ENCODE measurements at regions not wholly inside any gene's neighbourhood (a gene's known extent, or its start where the extent isn't known, plus 50 kb on each side); places are given as distances from the start of the nearest gene placed in this dataset.

DNA sequence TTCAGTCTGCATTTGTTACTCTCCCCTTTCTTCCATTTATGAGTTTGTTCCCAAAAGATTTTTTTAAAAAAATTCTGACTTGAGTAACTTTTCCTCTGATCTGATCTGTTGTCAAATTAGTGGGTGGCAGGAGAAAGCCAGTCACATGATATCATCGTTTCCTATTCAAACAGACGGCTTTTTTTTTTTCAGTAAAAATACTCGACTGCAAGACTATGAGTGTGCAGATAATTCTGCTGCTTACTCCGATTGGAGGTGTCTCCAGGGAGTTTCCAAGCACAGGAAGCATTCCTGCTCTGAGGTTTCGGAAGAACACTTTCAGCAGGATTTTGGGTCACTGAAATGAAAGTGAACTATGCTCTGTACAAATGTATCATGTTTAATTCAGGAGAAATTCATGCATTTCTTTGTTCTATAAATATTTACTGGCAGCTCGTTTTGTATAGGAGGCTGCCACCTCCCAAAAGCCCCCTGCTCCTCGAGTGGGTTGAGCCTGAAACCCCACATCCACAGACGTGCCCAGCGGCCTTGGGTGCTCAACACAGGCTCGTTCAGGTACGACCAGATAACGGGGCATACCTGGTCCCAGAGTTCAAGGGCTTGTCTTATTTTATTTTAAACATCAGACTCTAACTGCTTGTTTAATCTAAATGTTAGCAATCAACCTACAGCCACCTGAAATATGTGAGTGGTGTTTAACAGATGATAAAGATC lies 126.9 kb upstream of the ZNF516 start:
- Histone ChIP-seq H3K27ac (no peak overlapping the region), H3K4me1 (peaks cover 0 to 24% (median 12%) of the 10 kb centered on the region in 4 donors), H3K9me3 (no peaks in the 10 kb centered on the region), H3K27me3 (peaks cover 0 to 3% of the 10 kb centered on the region in 2 donors), H3K36me3 (no peaks in the 10 kb centered on the region), H3K4me3 (no peak overlapping the region)
- TF ChIP-seq, protein P1, sequence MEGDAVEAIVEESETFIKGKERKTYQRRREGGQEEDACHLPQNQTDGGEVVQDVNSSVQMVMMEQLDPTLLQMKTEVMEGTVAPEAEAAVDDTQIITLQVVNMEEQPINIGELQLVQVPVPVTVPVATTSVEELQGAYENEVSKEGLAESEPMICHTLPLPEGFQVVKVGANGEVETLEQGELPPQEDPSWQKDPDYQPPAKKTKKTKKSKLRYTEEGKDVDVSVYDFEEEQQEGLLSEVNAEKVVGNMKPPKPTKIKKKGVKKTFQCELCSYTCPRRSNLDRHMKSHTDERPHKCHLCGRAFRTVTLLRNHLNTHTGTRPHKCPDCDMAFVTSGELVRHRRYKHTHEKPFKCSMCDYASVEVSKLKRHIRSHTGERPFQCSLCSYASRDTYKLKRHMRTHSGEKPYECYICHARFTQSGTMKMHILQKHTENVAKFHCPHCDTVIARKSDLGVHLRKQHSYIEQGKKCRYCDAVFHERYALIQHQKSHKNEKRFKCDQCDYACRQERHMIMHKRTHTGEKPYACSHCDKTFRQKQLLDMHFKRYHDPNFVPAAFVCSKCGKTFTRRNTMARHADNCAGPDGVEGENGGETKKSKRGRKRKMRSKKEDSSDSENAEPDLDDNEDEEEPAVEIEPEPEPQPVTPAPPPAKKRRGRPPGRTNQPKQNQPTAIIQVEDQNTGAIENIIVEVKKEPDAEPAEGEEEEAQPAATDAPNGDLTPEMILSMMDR (IDR thresholded peaks at IDR 0.05), result no peak
- intact Hi-C loops (cut with DNase I; ENCODE audit: low total_unique reads), result loop anchor here (5.0 kb wide), 1 partner anchor 220 kb away; no protein-coding TSS in a partner anchor
- peak in 1 of 2 donors; percentile 30 for DNase-seq

DNA sequence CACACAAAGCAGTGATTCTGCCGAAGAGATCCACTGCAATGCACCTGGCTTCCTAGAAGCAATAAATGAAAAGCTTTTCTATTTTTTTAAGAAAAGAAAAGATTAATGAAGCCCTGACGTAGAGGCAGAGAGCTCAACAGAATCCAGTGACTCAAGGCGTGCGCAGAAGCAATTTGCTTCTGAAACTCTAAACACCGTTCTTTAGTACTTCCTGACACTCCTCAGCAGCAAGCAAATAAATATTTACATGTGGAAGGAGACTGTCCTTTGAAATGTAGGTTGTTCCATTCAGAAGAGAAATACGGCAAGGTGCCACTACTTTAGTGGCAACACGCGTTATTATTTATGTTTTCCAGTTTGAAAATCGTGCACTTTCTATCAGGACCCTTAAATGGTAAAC lies 126.2 kb upstream of the ZNF516 start:
- DNase-seq, result no peak
- H3K36me3 ChIP-seq, result no peaks in the 10 kb centered on the region
- H3K27ac ChIP-seq, result no peak overlapping the region
- H3K9me3 ChIP-seq, result no peaks in the 10 kb centered on the region
- H3K4me3 ChIP-seq, result no peak overlapping the region
- H3K27me3 ChIP-seq, result peaks cover 0 to 3% of the 10 kb centered on the region in 2 donors
- intact Hi-C loops (cut with DNase I; ENCODE audit: low total_unique reads), result loop anchor here (5.0 kb wide), 1 partner anchor 219 kb away; no protein-coding TSS in a partner anchor
- peaks cover 0 to 24% (median 12%) of the 10 kb centered on the region in 4 donors for H3K4me1 ChIP-seq
- TF ChIP-seq, protein P1 (IDR thresholded peaks at IDR 0.05), result no peak

DNA sequence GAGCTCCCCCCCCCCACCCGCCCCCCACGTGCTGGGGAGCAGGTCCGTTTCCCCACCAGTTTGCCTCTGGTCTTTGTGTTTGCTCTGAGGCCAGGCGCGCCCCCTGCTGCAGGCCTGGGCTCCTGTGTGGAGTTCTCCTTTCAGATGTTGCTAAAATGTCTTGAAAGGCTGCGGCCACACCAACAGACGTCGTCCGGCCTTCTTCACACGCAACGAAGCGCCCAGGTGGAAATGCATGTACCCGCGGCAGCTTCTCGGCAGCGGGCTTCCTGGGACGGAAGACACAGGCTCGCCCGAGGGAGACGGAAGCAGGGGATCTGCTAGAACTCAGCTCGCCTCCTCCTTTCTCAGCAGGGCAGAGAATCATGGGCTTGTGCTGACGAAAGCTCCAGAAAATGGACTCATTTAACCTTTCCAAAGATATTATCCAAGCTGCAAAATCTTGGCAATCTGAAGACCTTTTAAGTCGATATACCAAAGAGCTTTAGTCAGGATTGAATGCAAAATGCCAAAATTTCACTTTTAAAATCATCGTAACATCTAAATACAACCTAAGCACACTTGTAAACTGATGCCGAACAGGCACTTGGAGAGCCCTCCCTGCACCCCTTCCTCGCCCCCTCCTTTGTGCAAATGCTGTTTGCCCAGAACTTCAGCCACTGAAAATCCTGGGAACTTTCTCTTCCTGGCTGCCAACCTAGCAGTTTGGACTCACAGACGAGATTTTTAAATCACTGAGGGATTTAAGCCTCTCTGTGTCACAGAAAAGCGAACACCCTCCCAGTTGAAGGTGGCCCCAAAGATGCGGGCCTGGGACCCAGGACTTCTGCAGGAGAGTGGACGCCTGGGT lies 125.5 kb upstream of the ZNF516 start:
- TF ChIP-seq, protein P1 (IDR thresholded peaks at IDR 0.05), result peak; percentile 40 to 59
- H3K4me3 ChIP-seq, result peak overlapping the region; percentile 41 to 49
- H3K27me3 ChIP-seq, result peaks cover 0 to 3% of the 10 kb centered on the region in 2 donors
- intact Hi-C loops (cut with DNase I; ENCODE audit: low total_unique reads), result loop anchor here (5.0 kb wide), 1 partner anchor 218 kb away; no protein-coding TSS in a partner anchor
- no peaks in the 10 kb centered on the region for H3K9me3 ChIP-seq
- H3K4me1 ChIP-seq, result peaks cover 0 to 24% (median 12%) of the 10 kb centered on the region in 4 donors
- H3K36me3 ChIP-seq, result no peaks in the 10 kb centered on the region
- DNase-seq, result peak; percentile 81 to 86
- peak overlapping the region; percentile 46 to 52 for H3K27ac ChIP-seq

DNA sequence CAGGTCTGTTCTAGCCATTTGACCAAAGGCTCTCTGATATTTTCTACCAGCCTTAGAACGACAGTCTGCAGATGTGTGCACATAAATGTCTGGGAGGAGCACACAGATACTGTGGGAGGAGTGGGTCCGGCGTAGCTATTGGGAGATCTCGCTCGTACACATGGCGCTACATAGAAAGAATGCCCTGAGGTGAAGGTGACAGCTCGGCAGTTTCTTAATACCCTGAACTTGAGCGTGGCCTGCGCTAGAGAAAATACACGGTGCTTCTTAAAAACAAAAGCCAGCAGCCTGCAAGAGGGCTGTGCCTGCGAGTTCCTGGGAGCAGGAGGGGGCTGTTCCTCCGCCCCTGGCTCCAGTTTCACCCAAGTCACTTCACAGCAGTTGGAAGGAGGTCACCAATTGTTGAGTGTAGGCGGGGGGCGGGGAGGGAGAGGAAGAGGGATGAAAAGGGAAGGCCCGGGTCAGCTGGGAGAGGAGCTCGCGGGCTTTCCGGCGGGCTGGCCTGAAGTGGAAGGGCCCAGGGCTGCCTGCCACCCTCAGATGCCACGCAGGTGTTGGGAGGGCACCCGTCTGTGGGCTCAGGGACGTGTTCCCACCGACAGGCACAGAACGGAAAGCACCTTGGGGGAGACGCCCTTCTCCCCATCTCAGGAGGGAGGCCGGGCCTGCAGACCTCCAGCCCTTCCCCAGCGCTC lies 124.7 kb upstream of the ZNF516 start:
- Histone ChIP-seq H3K4me1 (peaks cover 0 to 24% (median 12%) of the 10 kb centered on the region in 4 donors), H3K9me3 (no peaks in the 10 kb centered on the region), H3K4me3 (peak overlapping the region; percentile 41 to 49), H3K36me3 (no peaks in the 10 kb centered on the region), H3K27me3 (peaks cover 0 to 3% of the 10 kb centered on the region in 2 donors), H3K27ac (peak overlapping the region; percentile 46 to 52)
- TF ChIP-seq, protein P1 (IDR thresholded peaks at IDR 0.05), result no peak
- DNase-seq, result peak; percentile 66 to 74
- intact Hi-C loops (cut with DNase I; ENCODE audit: low total_unique reads), result loop anchor here (5.0 kb wide), 1 partner anchor 217 kb away; no protein-coding TSS in a partner anchor

DNA sequence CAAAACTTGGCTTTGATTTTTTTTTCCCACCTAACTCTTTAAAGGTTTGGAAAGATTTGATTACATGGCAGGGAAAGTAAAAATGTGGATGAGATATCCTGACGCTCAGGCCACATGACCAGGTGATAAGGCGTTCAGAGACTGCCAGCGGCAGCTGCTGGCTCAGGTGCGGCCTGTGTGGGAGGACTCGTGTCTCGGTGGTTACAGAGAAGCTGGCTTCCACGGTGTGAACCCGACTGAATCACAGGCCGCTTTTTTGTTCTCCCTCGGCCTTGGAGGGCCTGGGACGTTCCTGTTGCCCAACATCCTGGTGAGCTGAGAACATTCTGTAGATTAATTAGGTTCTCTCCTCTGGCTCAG lies 124.2 kb upstream of the ZNF516 start:
- intact Hi-C loops (cut with DNase I; ENCODE audit: low total_unique reads), result no loop called here
- peak; percentile 65 to 70 for DNase-seq
- TF ChIP-seq, protein P1 (IDR thresholded peaks at IDR 0.05), result no peak

More for the DNA sequence above, 124.2 kb upstream of the ZNF516 start:
- Histone ChIP-seq H3K9me3 (no peaks in the 10 kb centered on the region), H3K4me3 (no peak overlapping the region), H3K36me3 (no peaks in the 10 kb centered on the region), H3K27ac (peak overlapping the region; percentile 46 to 52), H3K27me3 (peaks cover 0 to 3% of the 10 kb centered on the region in 2 donors), H3K4me1 (peaks cover 0 to 24% (median 12%) of the 10 kb centered on the region in 4 donors)

All from tibial artery (tissue), 4 donors.